Keratinocyte (primary cell): ENCODE measurements at regions not wholly inside any gene's neighbourhood (a gene's known extent, or its start where the extent isn't known, plus 50 kb on each side); places are given as distances from the start of the nearest gene placed in this dataset.

Source experiments
- DNase-seq: peaks from one replicate; pipeline ENCODE4 v3.0.0-alpha.2; 2011; ENCODE audit warnings: low read depth, missing footprints, low spot score
- FAIRE-seq: peaks from 2 replicates; lab custom pipeline; 2011; peaks lifted over from hg19 to GRCh38; lab: Jason Lieb, UNC
- H2AFZ ChIP-seq: 2 replicates; pipeline ENCODE4 v1.6.0; 2012; ENCODE audit warnings: low read length, control low read depth, inconsistent platforms; ENCODE audit not compliant: control insufficient read depth
- H3K27ac ChIP-seq: 2 replicates; pipeline ENCODE4 v1.5.1; 2011; ENCODE audit warnings: low read length; ENCODE audit not compliant: control insufficient read depth, insufficient read depth
- H3K27me3 ChIP-seq: 3 replicates; pipeline ENCODE4 v1.6.0; 2011; ENCODE audit warnings: low read length; ENCODE audit not compliant: control insufficient read depth, insufficient read depth; ENCODE audit errors: extremely low read depth
- H3K36me3 ChIP-seq, 2 experiments: 2 replicates in 1 of 2; 3 replicates in 1 of 2; pipeline ENCODE4 v1.5.1; 2011; ENCODE audit warnings: low read length in 2 of 2, mild to moderate bottlenecking in 1 of 2; ENCODE audit not compliant: control insufficient read depth in 2 of 2, insufficient read depth in 2 of 2; ENCODE audit errors: extremely low read depth in 1 of 2
- H3K4me1 ChIP-seq: 3 replicates; pipeline ENCODE4 v1.5.1; 2011; ENCODE audit warnings: low read length; ENCODE audit not compliant: control insufficient read depth, insufficient read depth; ENCODE audit errors: extremely low read depth
- H3K4me2 ChIP-seq: 3 replicates; pipeline ENCODE4 v1.6.0; 2011; ENCODE audit warnings: low read depth, low read length; ENCODE audit not compliant: control insufficient read depth, insufficient read depth; ENCODE audit errors: extremely low read depth
- H3K4me3 ChIP-seq, 3 experiments: fragments of 200-600 bp in 1 of 3; sonication (generic) in 1 of 3; 2 replicates in 2 of 3; 3 replicates in 1 of 3; pipeline ENCODE4 v1.5.1; 2011 to 2016; ENCODE audit warnings: low read length in 3 of 3, mild to moderate bottlenecking in 3 of 3, control low read depth in 2 of 3, inconsistent platforms in 1 of 3, low read depth in 1 of 3, mixed read lengths in 1 of 3, mixed run types in 1 of 3, moderate library complexity in 1 of 3; ENCODE audit not compliant: control insufficient read depth in 2 of 3, insufficient read depth in 2 of 3; ENCODE audit errors: extremely low read depth in 1 of 3
- H3K79me2 ChIP-seq: 2 replicates; pipeline ENCODE4 v1.6.0; 2012; ENCODE audit warnings: low read length; ENCODE audit not compliant: control insufficient read depth, insufficient read depth
- H3K9ac ChIP-seq: 3 replicates; pipeline ENCODE4 v1.6.0; 2011; ENCODE audit warnings: low read length; ENCODE audit not compliant: control insufficient read depth, insufficient read depth; ENCODE audit errors: extremely low read depth
- H3K9me1 ChIP-seq: 3 replicates; pipeline ENCODE4 v1.6.0; 2011; ENCODE audit warnings: low read length; ENCODE audit not compliant: control insufficient read depth, insufficient read depth; ENCODE audit errors: extremely low read depth
- H3K9me3 ChIP-seq: 2 replicates; pipeline ENCODE4 v1.5.1; 2012; ENCODE audit warnings: low read depth, low read length; ENCODE audit not compliant: control insufficient read depth
- H4K20me1 ChIP-seq: 3 replicates; pipeline ENCODE4 v1.6.0; 2011; ENCODE audit warnings: low read length; ENCODE audit not compliant: control insufficient read depth, insufficient read depth; ENCODE audit errors: extremely low read depth
- EZH2 ChIP-seq: IDR thresholded peaks from one replicate; pipeline ENCODE4 v1.6.1; 2012; ENCODE audit warnings: inconsistent platforms, mild to moderate bottlenecking, low read length, moderate library complexity
- dilution Hi-C: fragments of 300-500 bp; cut with MboI; formaldehyde crosslinking; loops from one replicate; pipeline ENCODE4 v1.7.0; 2020; ENCODE audit warnings: low sequenced_read_pairs; ENCODE audit not compliant: extremely low pct_ligation_motif_present
- TF ChIP-seq, protein P1 (sequence below), 3 experiments: IDR thresholded peaks in 1 of 3; conservative IDR thresholded peaks in 1 of 3; optimal IDR thresholded peaks in 1 of 3; 2 replicates in 2 of 3; 3 replicates in 1 of 3; pipeline versions ENCODE3 to v1.5.1; 2011; ENCODE audit warnings: low read length in 3 of 3, mild to moderate bottlenecking in 3 of 3, moderate library complexity in 2 of 3, control low read depth in 1 of 3, inconsistent platforms in 1 of 3; ENCODE audit not compliant: insufficient read depth in 2 of 3; ENCODE audit errors: extremely low read depth in 1 of 3

DNA sequence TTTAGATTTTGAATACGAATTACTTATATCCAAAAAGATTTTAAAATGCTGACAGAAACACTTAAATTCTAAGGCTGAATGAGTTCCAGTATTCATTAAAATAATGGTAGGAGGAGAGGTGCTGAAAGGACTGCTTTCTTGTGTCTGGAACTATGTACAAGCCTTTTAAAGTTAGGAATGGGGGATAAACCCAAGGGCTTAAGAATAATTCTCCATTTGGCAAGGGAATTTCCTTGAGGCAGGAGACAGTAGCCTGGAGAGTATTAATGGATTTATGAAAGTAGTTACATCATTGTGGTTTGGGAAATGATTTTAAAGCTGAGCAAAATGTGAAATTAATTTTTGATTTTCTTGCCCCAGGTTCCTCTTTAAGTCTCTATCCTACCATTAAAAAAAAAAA is 266.5 kb upstream of the KCNIP4 start:
- no peak overlapping the region for H3K4me2 ChIP-seq
- FAIRE-seq: no peak

DNA sequence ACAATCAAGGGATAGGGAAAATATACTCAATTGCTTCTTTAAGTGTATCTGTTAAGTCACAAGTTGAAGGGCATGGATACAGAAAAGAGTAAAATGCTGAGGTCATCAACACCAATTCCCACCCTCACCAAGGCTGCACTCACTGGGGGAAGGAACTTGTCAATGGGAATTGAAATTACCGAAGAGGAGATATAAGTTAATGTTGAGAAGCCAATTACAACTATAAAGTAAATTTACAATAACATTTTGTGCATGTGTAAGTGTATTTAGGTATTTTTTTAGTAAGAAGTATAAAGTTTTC is 255.1 kb upstream of the KCNIP4 start:
- no peak overlapping the region for H2AFZ ChIP-seq
- dilution Hi-C loops: no loop called here
- H3K9me1 ChIP-seq: no peaks in the 10 kb centered on the region
- no peak overlapping the region for H3K4me2 ChIP-seq
- H3K9ac ChIP-seq: no peak overlapping the region
- no peaks in the 10 kb centered on the region for H3K36me3 ChIP-seq
- no peaks in the 10 kb centered on the region for H3K4me1 ChIP-seq
- H3K27me3 ChIP-seq: no peaks in the 10 kb centered on the region
- no peaks in the 10 kb centered on the region for H3K9me3 ChIP-seq
- FAIRE-seq: no peak
- H3K79me2 ChIP-seq: no peaks in the 10 kb centered on the region
- no peak overlapping the region for H3K4me3 ChIP-seq
- no peak for DNase-seq
- no peak for TF ChIP-seq EZH2
- TF ChIP-seq, protein P1, sequence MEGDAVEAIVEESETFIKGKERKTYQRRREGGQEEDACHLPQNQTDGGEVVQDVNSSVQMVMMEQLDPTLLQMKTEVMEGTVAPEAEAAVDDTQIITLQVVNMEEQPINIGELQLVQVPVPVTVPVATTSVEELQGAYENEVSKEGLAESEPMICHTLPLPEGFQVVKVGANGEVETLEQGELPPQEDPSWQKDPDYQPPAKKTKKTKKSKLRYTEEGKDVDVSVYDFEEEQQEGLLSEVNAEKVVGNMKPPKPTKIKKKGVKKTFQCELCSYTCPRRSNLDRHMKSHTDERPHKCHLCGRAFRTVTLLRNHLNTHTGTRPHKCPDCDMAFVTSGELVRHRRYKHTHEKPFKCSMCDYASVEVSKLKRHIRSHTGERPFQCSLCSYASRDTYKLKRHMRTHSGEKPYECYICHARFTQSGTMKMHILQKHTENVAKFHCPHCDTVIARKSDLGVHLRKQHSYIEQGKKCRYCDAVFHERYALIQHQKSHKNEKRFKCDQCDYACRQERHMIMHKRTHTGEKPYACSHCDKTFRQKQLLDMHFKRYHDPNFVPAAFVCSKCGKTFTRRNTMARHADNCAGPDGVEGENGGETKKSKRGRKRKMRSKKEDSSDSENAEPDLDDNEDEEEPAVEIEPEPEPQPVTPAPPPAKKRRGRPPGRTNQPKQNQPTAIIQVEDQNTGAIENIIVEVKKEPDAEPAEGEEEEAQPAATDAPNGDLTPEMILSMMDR (optimal IDR thresholded peaks at IDR 0.05 in 1 of 3, IDR thresholded peaks at IDR 0.05 in 1 of 3, conservative IDR thresholded peaks at IDR 0.05 in 1 of 3; ENCODE audit: extremely low read depth in 1 of 3, insufficient read depth in 2 of 3, low read length in 3 of 3): no peak
- H3K27ac ChIP-seq: no peak overlapping the region
- H4K20me1 ChIP-seq: no peaks in the 10 kb centered on the region

More for the DNA sequence above, 266.5 kb upstream of the KCNIP4 start:
- Histone ChIP-seq H3K36me3 (no peaks in the 10 kb centered on the region), H3K79me2 (no peaks in the 10 kb centered on the region), H3K27me3 (peaks cover 4% of the 10 kb centered on the region), H3K27ac (no peak overlapping the region), H3K9me3 (no peaks in the 10 kb centered on the region), H3K9ac (no peak overlapping the region), H4K20me1 (no peaks in the 10 kb centered on the region), H3K4me3 (no peak overlapping the region), H3K9me1 (no peaks in the 10 kb centered on the region), H3K4me1 (no peaks in the 10 kb centered on the region), H2AFZ (no peak overlapping the region)
- TF ChIP-seq EZH2: no peak
- TF ChIP-seq, protein P1 (optimal IDR thresholded peaks at IDR 0.05 in 1 of 3, IDR thresholded peaks at IDR 0.05 in 1 of 3, conservative IDR thresholded peaks at IDR 0.05 in 1 of 3; ENCODE audit: extremely low read depth in 1 of 3, insufficient read depth in 2 of 3, low read length in 3 of 3): no peak
- DNase-seq: no peak
- dilution Hi-C loops: no loop called here
